Middle frontal gyrus (tissue), 1 donor: ENCODE measurements at regions not wholly inside any gene's neighbourhood (a gene's known extent, or its start where the extent isn't known, plus 50 kb on each side); places are given as distances from the start of the nearest gene placed in this dataset.

Experiments used
- DNase-seq: peaks from one replicate; pipeline ENCODE4 v3.0.0-alpha.2; 2015; ENCODE audit warnings: low spot score; ENCODE audit errors: extremely low spot score

DNA sequence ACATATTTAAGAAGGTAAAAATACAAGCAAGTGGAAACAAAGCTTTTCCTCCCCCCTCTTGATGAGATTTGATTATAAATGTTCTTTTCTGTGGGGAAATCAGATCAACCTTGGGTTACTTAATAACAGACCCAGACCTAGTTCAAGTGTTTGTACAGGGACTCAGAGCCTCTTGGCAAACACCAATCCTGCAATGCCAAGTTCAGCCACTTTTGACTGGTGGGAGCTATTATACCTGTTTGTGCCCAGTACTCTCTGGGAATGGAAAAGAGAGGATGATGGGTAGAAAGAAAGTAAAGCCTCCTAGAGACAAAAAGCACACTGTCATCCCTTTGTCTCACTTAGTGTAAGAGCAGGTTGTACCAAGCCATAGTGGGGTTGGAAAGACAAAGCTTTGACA lies 63.8 kb upstream of the EPHA4 start:
- DNase-seq: no peak

DNA sequence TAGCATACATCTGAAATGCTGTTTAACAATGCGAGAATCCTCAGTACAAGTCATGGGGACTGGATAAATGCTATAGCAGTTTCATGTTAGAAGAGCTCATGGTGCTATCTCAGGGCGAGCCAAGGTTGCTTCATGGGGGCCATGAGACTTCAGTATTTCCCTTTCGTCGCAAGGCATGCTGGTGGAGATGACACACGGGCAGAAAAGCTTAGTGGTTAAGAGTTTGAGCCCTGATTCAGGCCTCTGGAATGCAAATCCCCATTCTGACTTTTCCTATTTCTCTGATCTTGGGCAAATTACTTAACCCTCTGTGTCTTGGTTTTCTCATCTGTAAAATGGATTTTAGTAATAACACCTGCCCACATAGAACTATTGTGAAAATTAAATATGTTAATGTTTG lies 57.4 kb upstream of the EPHA4 start:
- no peak for DNase-seq

DNA sequence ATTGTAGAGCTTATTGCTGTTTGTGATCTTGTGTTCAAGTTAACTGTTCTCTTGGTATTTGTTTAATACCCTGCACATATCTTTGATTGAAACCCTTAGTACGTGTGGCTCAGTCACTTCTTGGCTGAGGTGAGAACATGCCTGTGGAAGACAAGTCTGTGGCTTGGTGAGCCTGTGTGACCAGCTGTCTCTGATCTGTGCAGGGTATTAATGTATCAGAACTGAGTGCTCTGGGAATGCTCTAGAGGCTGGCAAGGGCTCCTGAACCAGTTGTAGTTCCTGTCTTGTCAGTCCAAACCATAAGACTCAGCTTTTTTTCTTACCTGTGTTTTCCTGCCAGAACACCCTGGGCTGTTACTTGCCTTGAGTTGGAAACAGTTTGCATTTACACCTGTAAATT lies 52.4 kb upstream of the EPHA4 start:
- DNase-seq: no peak
